ENCODE measurements at regions not wholly inside any gene's neighbourhood (a gene's known extent, or its start where the extent isn't known, plus 50 kb on each side); places are given as distances from the start of the nearest gene placed in this dataset.

- TF ChIP-seq, protein P1, sequence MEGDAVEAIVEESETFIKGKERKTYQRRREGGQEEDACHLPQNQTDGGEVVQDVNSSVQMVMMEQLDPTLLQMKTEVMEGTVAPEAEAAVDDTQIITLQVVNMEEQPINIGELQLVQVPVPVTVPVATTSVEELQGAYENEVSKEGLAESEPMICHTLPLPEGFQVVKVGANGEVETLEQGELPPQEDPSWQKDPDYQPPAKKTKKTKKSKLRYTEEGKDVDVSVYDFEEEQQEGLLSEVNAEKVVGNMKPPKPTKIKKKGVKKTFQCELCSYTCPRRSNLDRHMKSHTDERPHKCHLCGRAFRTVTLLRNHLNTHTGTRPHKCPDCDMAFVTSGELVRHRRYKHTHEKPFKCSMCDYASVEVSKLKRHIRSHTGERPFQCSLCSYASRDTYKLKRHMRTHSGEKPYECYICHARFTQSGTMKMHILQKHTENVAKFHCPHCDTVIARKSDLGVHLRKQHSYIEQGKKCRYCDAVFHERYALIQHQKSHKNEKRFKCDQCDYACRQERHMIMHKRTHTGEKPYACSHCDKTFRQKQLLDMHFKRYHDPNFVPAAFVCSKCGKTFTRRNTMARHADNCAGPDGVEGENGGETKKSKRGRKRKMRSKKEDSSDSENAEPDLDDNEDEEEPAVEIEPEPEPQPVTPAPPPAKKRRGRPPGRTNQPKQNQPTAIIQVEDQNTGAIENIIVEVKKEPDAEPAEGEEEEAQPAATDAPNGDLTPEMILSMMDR (IDR thresholded peaks at IDR 0.05) = no peak
- no peak for TF ChIP-seq POLR2A (IDR thresholded peaks at IDR 0.05)
Observed at GRCh38 chr7:25062380-25062779, 62.7 kb downstream of the CYCS start.

Data from transverse colon (tissue), 3 donors.